HEK293 (cell line): ENCODE measurements at regions not wholly inside any gene's neighbourhood (a gene's known extent, or its start where the extent isn't known, plus 50 kb on each side); places are given as distances from the start of the nearest gene placed in this dataset.

Source experiments
- CTCF ChIA-PET: fragments of 350-600 bp; formaldehyde crosslinking; extraction: SDS; loops from one replicate; lab custom pipeline; 2021; ENCODE audit warnings: antibody characterized with exemption; lab: Yijun Ruan, JAX
- POLR2A ChIA-PET: fragments of 300-600 bp; formaldehyde crosslinking; extraction: SDS; loops from one replicate; lab custom pipeline; 2020; ENCODE audit warnings: antibody characterized with exemption, inconsistent platforms; lab: Yijun Ruan, JAX
- H3K27ac ChIP-seq: fragments of 200-500 bp; sonication (Bioruptor generic); 2 replicates; pipeline ENCODE4 v1.5.1; 2014; ENCODE audit warnings: low read depth, low read length, control low read depth, inconsistent platforms; ENCODE audit errors: extremely low read depth
- H3K36me3 ChIP-seq, 2 experiments: fragments of 200-500 bp in 1 of 2; sonication (Bioruptor generic) in 1 of 2; 1 replicate in 1 of 2; 2 replicates in 1 of 2; pipeline ENCODE4 v1.5.1; 2014 to 2017; ENCODE audit warnings: inconsistent platforms in 2 of 2, low read length in 2 of 2; ENCODE audit not compliant: control insufficient read depth in 2 of 2, insufficient read depth in 1 of 2
- H3K4me1 ChIP-seq: fragments of 200-500 bp; sonication (Bioruptor generic); 2 replicates; pipeline ENCODE4 v1.5.1; 2014; ENCODE audit warnings: mild to moderate bottlenecking, low read length, inconsistent platforms; ENCODE audit not compliant: control insufficient read depth, insufficient read depth
- H3K4me3 ChIP-seq: 2 replicates; pipeline ENCODE4 v1.5.1; 2011; ENCODE audit warnings: low read depth, mild to moderate bottlenecking, control low read depth, low read length, moderate library complexity
- H3K9me3 ChIP-seq: fragments of 200-500 bp; sonication (Bioruptor generic); 2 replicates; pipeline ENCODE4 v1.5.1; 2014; ENCODE audit warnings: low read depth, low read length, inconsistent platforms; ENCODE audit not compliant: control insufficient read depth, insufficient read depth
- BCL11A ChIP-seq: fragments of 450-650 bp; formaldehyde crosslinking; IDR thresholded peaks from 2 replicates; pipeline ENCODE4 v1.5.1; 2016; ENCODE audit warnings: low read depth, missing biosample characterization, missing genetic modification characterization
- FEZF1 ChIP-seq: fragments of 450-650 bp; formaldehyde crosslinking; IDR thresholded peaks from 2 replicates; pipeline ENCODE4 v1.5.1; 2016; ENCODE audit warnings: missing biosample characterization, missing genetic modification characterization
- GLIS1 ChIP-seq: fragments of 450-650 bp; formaldehyde crosslinking; IDR thresholded peaks from 2 replicates; pipeline ENCODE4 v1.5.1; 2016; ENCODE audit warnings: missing biosample characterization, missing genetic modification characterization
- SP7 ChIP-seq: fragments of 450-650 bp; formaldehyde crosslinking; IDR thresholded peaks from 2 replicates; pipeline ENCODE4 v1.5.1; 2016; ENCODE audit warnings: missing biosample characterization, missing genetic modification characterization
- TSHZ1 ChIP-seq: fragments of 450-650 bp; formaldehyde crosslinking; IDR thresholded peaks from 2 replicates; pipeline ENCODE4 v1.5.1; 2016; ENCODE audit warnings: missing biosample characterization, missing genetic modification characterization, borderline replicate concordance
- WT1 ChIP-seq: fragments of 450-650 bp; formaldehyde crosslinking; IDR thresholded peaks from 2 replicates; pipeline ENCODE4 v1.5.1; 2016; ENCODE audit warnings: missing biosample characterization, missing genetic modification characterization
- ZBTB48 ChIP-seq: fragments of 450-650 bp; formaldehyde crosslinking; IDR thresholded peaks from 2 replicates; pipeline ENCODE4 v1.5.1; 2016; ENCODE audit warnings: missing biosample characterization, missing genetic modification characterization
- ZFP3 ChIP-seq: fragments of 450-650 bp; formaldehyde crosslinking; IDR thresholded peaks from 2 replicates; pipeline ENCODE4 v1.5.1; 2016; ENCODE audit warnings: low read depth, missing biosample characterization, missing genetic modification characterization
- ZNF211 ChIP-seq: fragments of 450-650 bp; formaldehyde crosslinking; IDR thresholded peaks from 2 replicates; pipeline ENCODE4 v1.5.1; 2016; ENCODE audit warnings: low read depth, missing biosample characterization, missing genetic modification characterization
- ZNF324 ChIP-seq: fragments of 450-650 bp; formaldehyde crosslinking; IDR thresholded peaks from 2 replicates; pipeline ENCODE4 v1.5.1; 2016; ENCODE audit warnings: missing biosample characterization, missing genetic modification characterization
- ZNF335 ChIP-seq: fragments of 450-650 bp; formaldehyde crosslinking; conservative IDR thresholded peaks from 2 replicates; pipeline ENCODE4 v1.5.1; 2016; ENCODE audit warnings: missing biosample characterization, missing genetic modification characterization
- ZNF398 ChIP-seq: fragments of 450-650 bp; formaldehyde crosslinking; IDR thresholded peaks from 2 replicates; pipeline ENCODE4 v1.5.1; 2017; ENCODE audit warnings: missing biosample characterization, missing genetic modification characterization
- ZNF416 ChIP-seq: fragments of 450-650 bp; formaldehyde crosslinking; IDR thresholded peaks from 2 replicates; pipeline ENCODE4 v1.5.1; 2016; ENCODE audit warnings: missing biosample characterization, missing genetic modification characterization
- ZNF513 ChIP-seq: fragments of 450-650 bp; IDR thresholded peaks from 2 replicates; pipeline ENCODE4 v1.5.1; 2018; ENCODE audit warnings: missing biosample characterization, missing genetic modification characterization
- ZNF514 ChIP-seq: fragments of 450-650 bp; formaldehyde crosslinking; IDR thresholded peaks from 2 replicates; pipeline ENCODE4 v1.5.1; 2016; ENCODE audit warnings: missing biosample characterization, missing genetic modification characterization
- ZNF518A ChIP-seq: fragments of 450-650 bp; formaldehyde crosslinking; conservative IDR thresholded peaks from 2 replicates; pipeline ENCODE4 v1.5.1; 2016; ENCODE audit warnings: low read depth, missing biosample characterization, missing genetic modification characterization
- ZNF585B ChIP-seq: fragments of 450-650 bp; formaldehyde crosslinking; IDR thresholded peaks from 2 replicates; pipeline ENCODE4 v1.5.1; 2016; ENCODE audit warnings: missing biosample characterization, missing genetic modification characterization
- ZNF596 ChIP-seq: fragments of 450-650 bp; IDR thresholded peaks from 2 replicates; pipeline ENCODE4 v1.5.0; 2018; ENCODE audit warnings: missing biosample characterization, mild to moderate bottlenecking, missing genetic modification characterization, moderate library complexity
- ZNF658 ChIP-seq: fragments of 450-650 bp; formaldehyde crosslinking; IDR thresholded peaks from 2 replicates; pipeline ENCODE4; 2016; ENCODE audit warnings: missing biosample characterization, missing genetic modification characterization
- ZNF777 ChIP-seq: fragments of 450-650 bp; formaldehyde crosslinking; IDR thresholded peaks from 2 replicates; pipeline ENCODE4 v1.5.1; 2017; ENCODE audit warnings: missing biosample characterization, missing genetic modification characterization, borderline replicate concordance
- ZNF785 ChIP-seq: fragments of 450-650 bp; formaldehyde crosslinking; IDR thresholded peaks from 2 replicates; pipeline ENCODE4 v1.5.1; 2016; ENCODE audit warnings: missing biosample characterization, missing genetic modification characterization
- ZSCAN30 ChIP-seq: fragments of 450-650 bp; IDR thresholded peaks from 2 replicates; pipeline ENCODE4 v1.5.1; 2018; ENCODE audit warnings: missing biosample characterization, mild to moderate bottlenecking, missing genetic modification characterization, moderate library complexity

GRCh38 chr7:106986450-106986977 is 58.0 kb upstream of the PRKAR2B start:
- Histone ChIP-seq H3K9me3 (no peaks in the 10 kb centered on the region), H3K36me3 (no peaks in the 10 kb centered on the region), H3K4me1 (no peaks in the 10 kb centered on the region)
- ChIA-PET CTCF (no interaction called here), POLR2A (no interaction called here)
- TF ChIP-seq ZNF585B (tag by site-specific recombination), result no peak
- TF ChIP-seq BCL11A (tag by site-specific recombination), result no peak
- TF ChIP-seq ZFP3, result no peak
- no peak for TF ChIP-seq ZNF211 (tag by site-specific recombination)
- no peak for TF ChIP-seq ZNF514
- TF ChIP-seq ZNF777, result no peak
- no peak for TF ChIP-seq ZBTB48 (tag by site-specific recombination)
- no peak for TF ChIP-seq ZNF324
- TF ChIP-seq ZNF416 (tag by site-specific recombination), result no peak
- TF ChIP-seq, all 188 proteins: peak for 0
- Histone ChIP-seq H3K27ac (no peak overlapping the region), H3K4me3 (no peak overlapping the region)

GRCh38 chr7:106987777-106988176 is 56.7 kb upstream of the PRKAR2B start:
- Histone ChIP-seq H3K36me3 (no peaks in the 10 kb centered on the region), H3K4me1 (no peaks in the 10 kb centered on the region), H3K9me3 (no peaks in the 10 kb centered on the region), H3K27ac (no peak overlapping the region), H3K4me3 (no peak overlapping the region)
- TF ChIP-seq ZNF518A (tag by site-specific recombination) (no peak), ZNF785 (no peak), ZNF335 (no peak), FEZF1 (no peak), ZFP3 (no peak), GLIS1 (no peak), ZNF658 (tag by site-specific recombination) (no peak), WT1 (tag by site-specific recombination) (no peak)
- ChIA-PET POLR2A (interaction anchor here (1.0 kb wide), 1 partner anchor 9 kb away, joined by 3 read pairs; no protein-coding TSS in a partner anchor), CTCF (no interaction called here)

- TF ChIP-seq ZNF398 (tag by site-specific recombination) (no peak), ZNF513 (tag by site-specific recombination) (no peak), TSHZ1 (no peak), ZSCAN30 (tag by site-specific recombination) (no peak), ZNF596 (tag by site-specific recombination) (no peak), SP7 (tag by site-specific recombination) (no peak)
- Histone ChIP-seq H3K4me3 (no peak overlapping the region), H3K27ac (no peak overlapping the region), H3K36me3 (no peaks in the 10 kb centered on the region), H3K9me3 (no peaks in the 10 kb centered on the region), H3K4me1 (no peaks in the 10 kb centered on the region)
- ChIA-PET CTCF (no interaction called here), POLR2A (no interaction called here)
Measured at GRCh38 chr7:106992511-106992910, 52.0 kb upstream of the PRKAR2B start.
